Peyer's patch (tissue), 4 donors: ENCODE measurements at regions not wholly inside any gene's neighbourhood (a gene's known extent, or its start where the extent isn't known, plus 50 kb on each side); places are given as distances from the start of the nearest gene placed in this dataset.

Experiments used
- DNase-seq, 3 donors: peaks; one replicate each; pipeline ENCODE4 v3.0.0-alpha.2; 2017 to 2019
- H3K27ac ChIP-seq, 4 donors: fragments of 200-600 bp; sonication (generic); one replicate each; pipeline ENCODE4 v1.5.1; 2016 to 2019
- H3K27me3 ChIP-seq, 2 donors: fragments of 200-600 bp; sonication (generic); one replicate each; pipeline ENCODE4 v1.5.1; 2019
- H3K36me3 ChIP-seq, 3 donors: fragments of 200-600 bp; sonication (generic); one replicate each; pipeline ENCODE4 v1.5.1; 2016 to 2019
- H3K4me1 ChIP-seq, 4 donors: fragments of 200-600 bp; sonication (generic); one replicate each; pipeline ENCODE4 v1.5.1; 2016 to 2019
- H3K4me3 ChIP-seq, 4 donors: fragments of 200-600 bp; sonication (generic); 1 replicate in 3 of 4; 2 replicates in 1 of 4; pipeline ENCODE4 v1.5.1; 2016 to 2019; ENCODE audit warnings: mild to moderate bottlenecking in 1 of 4
- H3K9me3 ChIP-seq, 4 donors: fragments of 200-600 bp; sonication (generic); one replicate each; pipeline ENCODE4 v1.5.1; 2016 to 2019; ENCODE audit warnings: mild to moderate bottlenecking in 1 of 4
- POLR2A ChIP-seq, 2 donors: fragments of 450-650 bp; IDR thresholded peaks; one replicate each; pipeline ENCODE4 v1.5.1; 2017; ENCODE audit warnings: antibody characterized with exemption in 2 of 2, mild to moderate bottlenecking in 2 of 2, moderate library complexity in 2 of 2
- TF ChIP-seq, protein P1 (sequence below), 6 experiments: fragments of 450-650 bp in 4 of 6; fragments of 200-600 bp in 2 of 6; sonication (generic) in 1 of 6; IDR thresholded peaks; one replicate each; pipeline ENCODE4 v1.5.1; 2017 to 2019; ENCODE audit warnings: antibody characterized with exemption in 6 of 6, mild to moderate bottlenecking in 3 of 6, moderate library complexity in 1 of 6

- Histone ChIP-seq H3K27me3 (no peaks in the 10 kb centered on the region), H3K9me3 (no peaks in the 10 kb centered on the region), H3K27ac (no peak overlapping the region), H3K36me3 (no peaks in the 10 kb centered on the region), H3K4me3 (no peak overlapping the region), H3K4me1 (no peaks in the 10 kb centered on the region)
- TF ChIP-seq POLR2A (IDR thresholded peaks at IDR 0.05): no peak
- TF ChIP-seq, protein P1, sequence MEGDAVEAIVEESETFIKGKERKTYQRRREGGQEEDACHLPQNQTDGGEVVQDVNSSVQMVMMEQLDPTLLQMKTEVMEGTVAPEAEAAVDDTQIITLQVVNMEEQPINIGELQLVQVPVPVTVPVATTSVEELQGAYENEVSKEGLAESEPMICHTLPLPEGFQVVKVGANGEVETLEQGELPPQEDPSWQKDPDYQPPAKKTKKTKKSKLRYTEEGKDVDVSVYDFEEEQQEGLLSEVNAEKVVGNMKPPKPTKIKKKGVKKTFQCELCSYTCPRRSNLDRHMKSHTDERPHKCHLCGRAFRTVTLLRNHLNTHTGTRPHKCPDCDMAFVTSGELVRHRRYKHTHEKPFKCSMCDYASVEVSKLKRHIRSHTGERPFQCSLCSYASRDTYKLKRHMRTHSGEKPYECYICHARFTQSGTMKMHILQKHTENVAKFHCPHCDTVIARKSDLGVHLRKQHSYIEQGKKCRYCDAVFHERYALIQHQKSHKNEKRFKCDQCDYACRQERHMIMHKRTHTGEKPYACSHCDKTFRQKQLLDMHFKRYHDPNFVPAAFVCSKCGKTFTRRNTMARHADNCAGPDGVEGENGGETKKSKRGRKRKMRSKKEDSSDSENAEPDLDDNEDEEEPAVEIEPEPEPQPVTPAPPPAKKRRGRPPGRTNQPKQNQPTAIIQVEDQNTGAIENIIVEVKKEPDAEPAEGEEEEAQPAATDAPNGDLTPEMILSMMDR (IDR thresholded peaks at IDR 0.05): no peak
- no peak for DNase-seq
These were observed 138.1 kb upstream of the FOXF1 start for GRCh38 chr16:86372193-86372592.

GRCh38 chr16:86373276-86373901 lies 136.9 kb upstream of the FOXF1 start:
- Histone ChIP-seq H3K27me3 (no peaks in the 10 kb centered on the region), H3K4me1 (no peaks in the 10 kb centered on the region), H3K4me3 (no peak overlapping the region), H3K36me3 (no peaks in the 10 kb centered on the region), H3K27ac (no peak overlapping the region), H3K9me3 (no peaks in the 10 kb centered on the region)
- no peak for DNase-seq
- TF ChIP-seq, protein P1 (IDR thresholded peaks at IDR 0.05): no peak
- TF ChIP-seq POLR2A (IDR thresholded peaks at IDR 0.05): no peak

GRCh38 chr16:86374603-86375130 lies 135.7 kb upstream of the FOXF1 start:
- DNase-seq: no peak
- H3K27ac ChIP-seq: no peak overlapping the region
- H3K27me3 ChIP-seq: no peaks in the 10 kb centered on the region
- H3K9me3 ChIP-seq: no peaks in the 10 kb centered on the region
- no peak overlapping the region for H3K4me3 ChIP-seq
- H3K36me3 ChIP-seq: no peaks in the 10 kb centered on the region
- no peaks in the 10 kb centered on the region for H3K4me1 ChIP-seq
- TF ChIP-seq POLR2A (IDR thresholded peaks at IDR 0.05): no peak
- TF ChIP-seq, protein P1 (IDR thresholded peaks at IDR 0.05): no peak

GRCh38 chr16:86375364-86375763 lies 135.0 kb upstream of the FOXF1 start:
- Histone ChIP-seq H3K27me3 (no peaks in the 10 kb centered on the region), H3K4me3 (no peak overlapping the region), H3K27ac (no peak overlapping the region), H3K9me3 (no peaks in the 10 kb centered on the region), H3K4me1 (no peaks in the 10 kb centered on the region), H3K36me3 (no peaks in the 10 kb centered on the region)
- DNase-seq: no peak
- TF ChIP-seq, protein P1 (IDR thresholded peaks at IDR 0.05): no peak
- no peak for TF ChIP-seq POLR2A (IDR thresholded peaks at IDR 0.05)

- TF ChIP-seq, protein P1 (IDR thresholded peaks at IDR 0.05): no peak
- H3K27me3 ChIP-seq: no peaks in the 10 kb centered on the region
- no peak overlapping the region for H3K27ac ChIP-seq
- no peaks in the 10 kb centered on the region for H3K4me1 ChIP-seq
- no peak overlapping the region for H3K4me3 ChIP-seq
- H3K36me3 ChIP-seq: no peaks in the 10 kb centered on the region
- DNase-seq: no peak
- H3K9me3 ChIP-seq: no peaks in the 10 kb centered on the region
These were observed 134.5 kb upstream of the FOXF1 start for GRCh38 chr16:86375851-86376250.
